ENCODE measurements at regions not wholly inside any gene's neighbourhood (a gene's known extent, or its start where the extent isn't known, plus 50 kb on each side); places are given as distances from the start of the nearest gene placed in this dataset.

DNA sequence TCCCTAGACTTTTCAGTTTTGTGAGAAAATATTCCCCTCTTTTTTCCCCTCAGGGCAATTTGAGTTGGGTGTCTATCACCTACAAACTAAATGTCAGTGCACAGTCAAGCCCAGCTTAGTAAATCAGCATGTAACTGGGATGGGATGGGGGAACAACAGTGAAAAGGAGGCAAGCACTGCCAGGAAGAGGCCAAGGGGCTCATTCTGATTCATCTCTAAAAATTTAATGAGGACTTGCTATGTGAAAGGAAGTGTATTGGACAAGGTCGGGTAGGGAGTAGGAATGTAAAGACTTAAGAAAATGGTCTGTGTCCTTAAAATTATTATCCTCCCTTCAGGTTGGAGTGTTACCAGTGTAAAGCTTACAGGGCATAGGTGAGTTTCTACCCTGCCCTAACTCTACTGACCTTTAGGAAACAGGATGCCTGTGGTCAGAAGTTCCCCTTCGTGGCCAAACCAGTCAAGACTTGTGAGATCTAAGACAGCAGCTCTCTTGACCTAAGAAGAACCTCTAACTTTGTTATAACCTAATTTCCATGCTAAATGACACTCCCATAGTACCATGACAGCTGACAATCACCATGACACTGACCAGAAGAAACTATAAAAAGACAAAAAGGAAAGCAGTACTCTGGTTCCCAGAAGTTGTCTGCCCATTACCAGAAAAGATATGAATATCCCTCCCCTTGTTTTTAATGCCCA is 194.4 kb upstream of the LDB2 start:
- Histone ChIP-seq H3K9me1 (ENCODE audit: control insufficient read depth, extremely low read depth, insufficient read depth, low read length) (no peaks in the 10 kb centered on the region), H3K4me1 (ENCODE audit: control insufficient read depth, extremely low read depth, insufficient read depth, low read length) (no peaks in the 10 kb centered on the region), H2AFZ (ENCODE audit: control insufficient read depth, low read length) (no peak overlapping the region), H3K36me3 (ENCODE audit: control insufficient read depth in 2 of 2, extremely low read depth in 1 of 2, insufficient read depth in 2 of 2, low read length in 2 of 2) (no peaks in the 10 kb centered on the region), H3K9ac (ENCODE audit: control insufficient read depth, extremely low read depth, insufficient read depth, low read length) (no peak overlapping the region), H3K4me3 (ENCODE audit: control insufficient read depth in 2 of 3, extremely low read depth in 1 of 3, insufficient read depth in 2 of 3, low read depth in 1 of 3, low read length in 3 of 3) (no peak overlapping the region), H3K4me2 (ENCODE audit: control insufficient read depth, extremely low read depth, insufficient read depth, low read depth, low read length) (no peak overlapping the region), H3K27me3 (ENCODE audit: control insufficient read depth, extremely low read depth, insufficient read depth, low read length) (no peaks in the 10 kb centered on the region), H3K9me3 (ENCODE audit: control insufficient read depth, low read depth, low read length) (no peaks in the 10 kb centered on the region), H3K27ac (ENCODE audit: control insufficient read depth, insufficient read depth, low read length) (no peak overlapping the region), H4K20me1 (ENCODE audit: control insufficient read depth, extremely low read depth, insufficient read depth, low read length) (no peaks in the 10 kb centered on the region), H3K79me2 (ENCODE audit: control insufficient read depth, insufficient read depth, low read length) (no peaks in the 10 kb centered on the region)
- no peak for FAIRE-seq
- TF ChIP-seq CTCF (optimal IDR thresholded peaks at IDR 0.05 in 1 of 3, IDR thresholded peaks at IDR 0.05 in 1 of 3, conservative IDR thresholded peaks at IDR 0.05 in 1 of 3; ENCODE audit: extremely low read depth in 1 of 3, insufficient read depth in 2 of 3, low read length in 3 of 3) (no peak), EZH2 (IDR thresholded peaks at IDR 0.05; ENCODE audit: low read length) (no peak)
- dilution Hi-C loops (cut with MboI; ENCODE audit: extremely low pct_ligation_motif_present, low sequenced_read_pairs) = no loop called here
- DNase-seq (ENCODE audit: low read depth, low spot score) = no peak

DNA sequence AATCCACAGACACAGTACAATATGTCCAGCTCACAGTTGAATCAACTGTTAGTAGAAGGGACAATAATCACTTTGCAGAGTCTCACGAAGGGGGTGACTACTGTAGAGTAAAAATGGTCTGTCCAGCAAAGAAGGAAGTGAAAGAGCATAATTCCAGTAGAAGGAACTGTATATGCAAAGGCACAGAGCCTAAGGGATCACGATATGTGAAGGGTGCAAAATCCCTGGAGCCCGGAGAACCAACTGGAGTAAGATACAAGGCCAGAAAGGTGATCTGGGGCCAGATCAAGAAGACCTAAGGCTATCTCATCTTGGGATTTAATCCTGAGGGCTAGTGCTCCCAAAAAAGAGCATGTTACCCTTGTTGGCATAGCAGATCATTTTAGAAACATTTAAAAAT is 192.7 kb upstream of the LDB2 start:
- FAIRE-seq (no peak), DNase-seq (ENCODE audit: low read depth, low spot score) (no peak)
- TF ChIP-seq CTCF (optimal IDR thresholded peaks at IDR 0.05 in 1 of 3, IDR thresholded peaks at IDR 0.05 in 1 of 3, conservative IDR thresholded peaks at IDR 0.05 in 1 of 3; ENCODE audit: extremely low read depth in 1 of 3, insufficient read depth in 2 of 3, low read length in 3 of 3) (no peak), EZH2 (IDR thresholded peaks at IDR 0.05; ENCODE audit: low read length) (no peak)
- H3K4me1 ChIP-seq (ENCODE audit: control insufficient read depth, extremely low read depth, insufficient read depth, low read length) = no peaks in the 10 kb centered on the region
- H3K4me3 ChIP-seq (ENCODE audit: control insufficient read depth in 2 of 3, extremely low read depth in 1 of 3, insufficient read depth in 2 of 3, low read depth in 1 of 3, low read length in 3 of 3) = no peak overlapping the region
- no peak overlapping the region for H2AFZ ChIP-seq (ENCODE audit: control insufficient read depth, low read length)
- H3K9ac ChIP-seq (ENCODE audit: control insufficient read depth, extremely low read depth, insufficient read depth, low read length) = no peak overlapping the region
- H4K20me1 ChIP-seq (ENCODE audit: control insufficient read depth, extremely low read depth, insufficient read depth, low read length) = no peaks in the 10 kb centered on the region
- no peaks in the 10 kb centered on the region for H3K9me3 ChIP-seq (ENCODE audit: control insufficient read depth, low read depth, low read length)
- H3K79me2 ChIP-seq (ENCODE audit: control insufficient read depth, insufficient read depth, low read length) = no peaks in the 10 kb centered on the region
- H3K4me2 ChIP-seq (ENCODE audit: control insufficient read depth, extremely low read depth, insufficient read depth, low read depth, low read length) = no peak overlapping the region
- H3K9me1 ChIP-seq (ENCODE audit: control insufficient read depth, extremely low read depth, insufficient read depth, low read length) = no peaks in the 10 kb centered on the region
- no peaks in the 10 kb centered on the region for H3K27me3 ChIP-seq (ENCODE audit: control insufficient read depth, extremely low read depth, insufficient read depth, low read length)
- H3K36me3 ChIP-seq (ENCODE audit: control insufficient read depth in 2 of 2, extremely low read depth in 1 of 2, insufficient read depth in 2 of 2, low read length in 2 of 2) = no peaks in the 10 kb centered on the region
- H3K27ac ChIP-seq (ENCODE audit: control insufficient read depth, insufficient read depth, low read length) = no peak overlapping the region
- dilution Hi-C loops (cut with MboI; ENCODE audit: extremely low pct_ligation_motif_present, low sequenced_read_pairs) = no loop called here

Data from keratinocyte (primary cell).